ENCODE measurements at regions not wholly inside any gene's neighbourhood (a gene's known extent, or its start where the extent isn't known, plus 50 kb on each side); places are given as distances from the start of the nearest gene placed in this dataset.

DNA sequence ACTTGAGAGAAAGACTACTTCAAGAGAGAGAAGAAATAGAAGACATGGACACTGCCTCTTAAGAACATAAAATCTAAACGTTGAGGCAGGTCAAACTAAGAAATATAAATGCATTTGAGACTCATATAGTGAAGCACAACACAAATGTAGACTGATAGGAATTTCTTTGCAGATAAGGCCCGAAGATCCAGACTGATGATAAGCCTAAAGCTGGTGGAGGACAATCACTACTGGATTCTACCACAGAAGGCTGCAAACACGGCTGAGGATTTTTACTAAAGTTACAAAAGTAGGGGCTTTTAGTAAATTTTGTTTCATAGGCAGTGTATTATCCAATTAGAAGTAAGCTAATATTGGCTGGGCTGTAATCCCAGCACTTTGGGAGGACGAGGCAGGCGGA is 278.3 kb downstream of the RAP2B start:
- TF ChIP-seq, protein P1, sequence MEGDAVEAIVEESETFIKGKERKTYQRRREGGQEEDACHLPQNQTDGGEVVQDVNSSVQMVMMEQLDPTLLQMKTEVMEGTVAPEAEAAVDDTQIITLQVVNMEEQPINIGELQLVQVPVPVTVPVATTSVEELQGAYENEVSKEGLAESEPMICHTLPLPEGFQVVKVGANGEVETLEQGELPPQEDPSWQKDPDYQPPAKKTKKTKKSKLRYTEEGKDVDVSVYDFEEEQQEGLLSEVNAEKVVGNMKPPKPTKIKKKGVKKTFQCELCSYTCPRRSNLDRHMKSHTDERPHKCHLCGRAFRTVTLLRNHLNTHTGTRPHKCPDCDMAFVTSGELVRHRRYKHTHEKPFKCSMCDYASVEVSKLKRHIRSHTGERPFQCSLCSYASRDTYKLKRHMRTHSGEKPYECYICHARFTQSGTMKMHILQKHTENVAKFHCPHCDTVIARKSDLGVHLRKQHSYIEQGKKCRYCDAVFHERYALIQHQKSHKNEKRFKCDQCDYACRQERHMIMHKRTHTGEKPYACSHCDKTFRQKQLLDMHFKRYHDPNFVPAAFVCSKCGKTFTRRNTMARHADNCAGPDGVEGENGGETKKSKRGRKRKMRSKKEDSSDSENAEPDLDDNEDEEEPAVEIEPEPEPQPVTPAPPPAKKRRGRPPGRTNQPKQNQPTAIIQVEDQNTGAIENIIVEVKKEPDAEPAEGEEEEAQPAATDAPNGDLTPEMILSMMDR (IDR thresholded peaks at IDR 0.05; ENCODE audit: insufficient read depth, low read length, poor library complexity, severe bottlenecking): no peak
- Histone ChIP-seq H3K4me3 (ENCODE audit: low read depth, low read length) (no peak overlapping the region), H3K27me3 (ENCODE audit: control insufficient read depth, insufficient read depth, low read length) (no peaks in the 10 kb centered on the region), H3K36me3 (ENCODE audit: control insufficient read depth, insufficient read depth, low read length) (no peaks in the 10 kb centered on the region)
- DNase-seq (ENCODE audit: low read depth): no peak

DNA sequence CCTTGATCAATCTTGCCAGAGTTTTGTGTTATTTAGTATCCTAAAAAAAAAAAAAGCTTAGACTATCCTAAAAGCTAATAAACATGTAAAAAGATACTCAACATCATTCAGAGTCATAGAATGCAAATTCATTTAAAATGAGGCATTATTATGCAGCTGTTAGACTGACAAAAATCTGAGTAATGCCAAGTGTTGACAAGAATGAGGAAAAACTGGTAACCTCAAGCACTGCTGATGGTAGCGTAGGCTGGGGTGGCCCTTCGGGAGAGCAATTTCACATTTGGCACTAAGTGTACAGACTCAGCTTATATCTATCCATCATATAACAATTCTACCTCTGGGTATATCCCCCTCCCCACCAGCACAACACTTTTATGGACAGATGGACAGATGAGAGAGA is 280.4 kb downstream of the RAP2B start:
- DNase-seq (ENCODE audit: low read depth): no peak
- no peak overlapping the region for H3K4me3 ChIP-seq (ENCODE audit: low read depth, low read length)
- H3K36me3 ChIP-seq (ENCODE audit: control insufficient read depth, insufficient read depth, low read length): no peaks in the 10 kb centered on the region
- H3K27me3 ChIP-seq (ENCODE audit: control insufficient read depth, insufficient read depth, low read length): no peaks in the 10 kb centered on the region
- TF ChIP-seq, protein P1 (IDR thresholded peaks at IDR 0.05; ENCODE audit: insufficient read depth, low read length, poor library complexity, severe bottlenecking): no peak

DNA sequence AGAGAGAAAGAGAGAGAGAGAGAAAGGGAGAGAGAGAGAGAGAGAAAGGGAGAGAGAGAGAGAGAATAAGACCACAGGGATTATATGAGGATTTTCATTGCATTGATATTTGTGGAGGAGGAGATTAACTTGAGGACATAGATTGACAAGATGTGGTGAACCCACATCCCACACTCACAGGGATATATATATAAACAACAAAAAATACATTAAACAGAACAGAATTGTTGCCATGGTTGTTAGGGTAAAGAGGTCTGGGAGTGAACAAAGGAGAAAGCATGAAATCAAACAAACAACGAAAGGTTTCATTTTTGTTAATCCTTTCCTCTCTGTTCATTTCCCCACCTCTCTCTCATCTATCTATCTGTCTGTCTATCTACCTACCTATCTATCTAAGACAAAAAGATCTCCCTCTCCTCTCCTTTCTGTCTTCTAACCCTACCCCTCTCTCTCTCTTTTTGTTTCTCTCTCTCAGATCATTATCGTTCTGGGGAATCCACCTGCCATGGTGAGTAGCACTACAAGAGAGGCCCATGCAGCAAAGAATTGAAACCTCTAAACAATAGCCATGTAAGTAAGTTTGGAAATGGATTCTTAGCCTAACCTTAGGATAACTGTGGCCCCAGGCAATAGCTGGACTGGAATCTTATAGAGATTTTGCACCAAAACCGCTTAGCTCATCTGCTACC is 280.9 kb downstream of the RAP2B start:
- DNase-seq (ENCODE audit: low read depth): no peak
- TF ChIP-seq, protein P1 (IDR thresholded peaks at IDR 0.05; ENCODE audit: insufficient read depth, low read length, poor library complexity, severe bottlenecking): no peak
- no peaks in the 10 kb centered on the region for H3K36me3 ChIP-seq (ENCODE audit: control insufficient read depth, insufficient read depth, low read length)
- H3K27me3 ChIP-seq (ENCODE audit: control insufficient read depth, insufficient read depth, low read length): no peaks in the 10 kb centered on the region
- H3K4me3 ChIP-seq (ENCODE audit: low read depth, low read length): no peak overlapping the region

DNA sequence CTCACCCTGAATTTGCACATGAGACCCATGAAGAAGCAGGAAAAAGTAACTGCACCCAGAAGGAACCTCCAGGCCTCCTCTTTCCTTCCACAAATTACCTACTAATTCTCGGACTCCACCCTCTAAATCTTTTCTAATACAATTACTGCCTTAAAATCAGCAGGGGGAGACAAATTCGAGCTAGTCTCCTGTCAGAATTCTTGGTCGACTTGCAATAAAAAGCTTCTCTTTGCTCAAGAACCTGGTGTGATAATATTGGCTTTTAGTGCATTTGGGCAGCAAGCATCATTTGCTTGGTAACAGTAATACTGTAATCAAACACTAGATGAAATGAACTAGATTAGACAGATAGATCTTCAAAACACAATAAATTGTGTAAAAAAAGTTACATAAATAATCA is 281.9 kb downstream of the RAP2B start:
- no peak for DNase-seq (ENCODE audit: low read depth)
- TF ChIP-seq, protein P1 (IDR thresholded peaks at IDR 0.05; ENCODE audit: insufficient read depth, low read length, poor library complexity, severe bottlenecking): peak; percentile 4
- Histone ChIP-seq H3K27me3 (ENCODE audit: control insufficient read depth, insufficient read depth, low read length) (no peaks in the 10 kb centered on the region), H3K4me3 (ENCODE audit: low read depth, low read length) (no peak overlapping the region), H3K36me3 (ENCODE audit: control insufficient read depth, insufficient read depth, low read length) (no peaks in the 10 kb centered on the region)

DNA sequence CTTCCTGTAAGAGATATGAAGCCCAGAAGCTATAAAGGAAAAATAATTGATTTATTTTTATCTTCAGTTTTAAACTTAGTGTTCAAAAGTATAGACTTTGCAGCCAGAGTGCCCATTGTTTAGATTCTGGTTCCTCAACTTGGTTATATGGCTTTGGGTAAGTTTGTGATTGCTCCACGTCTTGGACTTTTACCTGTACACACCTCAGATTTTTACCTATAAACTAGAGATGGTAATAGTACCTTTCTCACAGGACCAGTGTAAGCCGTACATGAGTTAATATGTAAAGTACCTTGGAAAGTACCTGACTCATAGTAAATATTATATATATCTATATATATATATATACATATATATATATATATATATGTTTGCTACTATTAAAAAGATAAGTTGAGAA is 283.8 kb downstream of the RAP2B start:
- TF ChIP-seq, protein P1 (IDR thresholded peaks at IDR 0.05; ENCODE audit: insufficient read depth, low read length, poor library complexity, severe bottlenecking): no peak
- no peak overlapping the region for H3K4me3 ChIP-seq (ENCODE audit: low read depth, low read length)
- H3K27me3 ChIP-seq (ENCODE audit: control insufficient read depth, insufficient read depth, low read length): no peaks in the 10 kb centered on the region
- no peak for DNase-seq (ENCODE audit: low read depth)
- H3K36me3 ChIP-seq (ENCODE audit: control insufficient read depth, insufficient read depth, low read length): no peaks in the 10 kb centered on the region

All from kidney epithelial cell (primary cell).